ENCODE measurements at regions not wholly inside any gene's neighbourhood (a gene's known extent, or its start where the extent isn't known, plus 50 kb on each side); places are given as distances from the start of the nearest gene placed in this dataset.

- TF ChIP-seq GATA2 (IDR thresholded peaks at IDR 0.05; ENCODE audit: low read depth, low read length): no peak
- TF ChIP-seq GATA3 (IDR thresholded peaks at IDR 0.05; ENCODE audit: low read depth, low read length): no peak
These were observed 143.2 kb upstream of the ZNF536 start for GRCh38 chr19:30228835-30229524.

Measured in SH-SY5Y (cell line).